ENCODE measurements at regions not wholly inside any gene's neighbourhood (a gene's known extent, or its start where the extent isn't known, plus 50 kb on each side); places are given as distances from the start of the nearest gene placed in this dataset.

DNA sequence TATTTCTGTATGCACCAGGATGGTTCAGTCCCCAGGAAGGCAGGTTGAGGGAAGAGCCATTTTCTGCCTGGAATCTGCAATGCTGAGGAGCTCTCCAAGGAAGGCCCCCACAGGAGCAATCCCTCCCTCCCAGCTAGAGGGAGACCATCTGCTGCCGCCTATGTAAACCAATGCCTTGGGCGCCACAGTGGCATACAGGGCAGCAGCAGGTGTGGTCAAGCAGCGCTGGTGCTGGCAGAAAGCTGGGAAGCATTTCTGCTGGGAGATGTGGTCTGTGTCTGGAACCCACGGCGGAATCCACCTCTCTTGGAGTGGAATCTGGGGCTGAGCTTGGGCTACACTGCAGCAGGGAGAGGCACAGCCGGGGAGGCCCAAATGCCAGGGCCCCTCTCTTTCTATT, 283.3 kb downstream of the RRAGC start:
- H3K9me3 ChIP-seq (ENCODE audit: control insufficient read depth in 3 of 3, low read length in 3 of 3): no peaks in the 10 kb centered on the region
- H3K27me3 ChIP-seq (ENCODE audit: control insufficient read depth in 3 of 3, insufficient read depth in 3 of 3, low read length in 3 of 3): peaks cover 31 to 63% (median 54%) of the 10 kb centered on the region in 3 donors
- H3K4me3 ChIP-seq (ENCODE audit: low read length in 3 of 3): no peak overlapping the region

DNA sequence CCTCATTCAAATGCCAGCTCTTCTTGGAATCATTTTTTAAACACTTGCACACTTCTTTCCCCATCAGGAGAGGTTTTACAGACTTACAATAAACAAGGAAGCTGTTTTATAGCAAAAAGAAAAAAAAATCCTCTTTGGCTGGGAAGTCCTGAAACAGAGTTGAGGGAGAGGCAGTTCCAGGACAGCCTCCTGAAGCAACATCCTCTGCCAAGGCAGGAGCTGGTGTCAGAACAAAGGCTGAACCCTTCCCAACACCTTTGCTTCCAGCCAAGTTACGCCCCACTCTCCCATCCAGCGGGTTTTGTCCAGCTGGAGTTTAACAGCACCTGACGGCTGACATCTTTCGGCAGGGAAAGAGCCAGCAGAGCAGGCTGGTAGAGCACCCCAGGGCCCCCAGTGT, 287.8 kb downstream of the RRAGC start:
- Histone ChIP-seq H3K9ac (ENCODE audit: low read depth in 1 of 3, low read length in 3 of 3) (no peak overlapping the region), H3K27ac (ENCODE audit: low read depth, low read length) (no peak overlapping the region), H3K4me1 (ENCODE audit: control insufficient read depth in 3 of 3, insufficient read depth in 3 of 3, low read length in 3 of 3) (no peaks in the 10 kb centered on the region), H3K9me3 (ENCODE audit: control insufficient read depth in 3 of 3, low read length in 3 of 3) (no peaks in the 10 kb centered on the region), H3K36me3 (ENCODE audit: control insufficient read depth in 3 of 3, insufficient read depth in 3 of 3, low read length in 3 of 3) (no peaks in the 10 kb centered on the region), H3K4me3 (ENCODE audit: low read length in 3 of 3) (no peak overlapping the region), H3K27me3 (ENCODE audit: control insufficient read depth in 3 of 3, insufficient read depth in 3 of 3, low read length in 3 of 3) (peaks cover 14 to 49% (median 33%) of the 10 kb centered on the region in 3 donors)

More for the DNA sequence above, 283.3 kb downstream of the RRAGC start:
- Histone ChIP-seq H3K36me3 (ENCODE audit: control insufficient read depth in 3 of 3, insufficient read depth in 3 of 3, low read length in 3 of 3) (no peaks in the 10 kb centered on the region), H3K9ac (ENCODE audit: low read depth in 1 of 3, low read length in 3 of 3) (no peak overlapping the region), H3K4me1 (ENCODE audit: control insufficient read depth in 3 of 3, insufficient read depth in 3 of 3, low read length in 3 of 3) (no peaks in the 10 kb centered on the region), H3K27ac (ENCODE audit: low read depth, low read length) (no peak overlapping the region)

- Histone ChIP-seq H3K27ac (ENCODE audit: low read depth, low read length) (no peak overlapping the region), H3K9ac (ENCODE audit: low read depth in 1 of 3, low read length in 3 of 3) (no peak overlapping the region), H3K27me3 (ENCODE audit: control insufficient read depth in 3 of 3, insufficient read depth in 3 of 3, low read length in 3 of 3) (peaks cover 11 to 41% (median 26%) of the 10 kb centered on the region in 3 donors), H3K36me3 (ENCODE audit: control insufficient read depth in 3 of 3, insufficient read depth in 3 of 3, low read length in 3 of 3) (no peaks in the 10 kb centered on the region), H3K9me3 (ENCODE audit: control insufficient read depth in 3 of 3, low read length in 3 of 3) (no peaks in the 10 kb centered on the region), H3K4me1 (ENCODE audit: control insufficient read depth in 3 of 3, insufficient read depth in 3 of 3, low read length in 3 of 3) (no peaks in the 10 kb centered on the region), H3K4me3 (ENCODE audit: low read length in 3 of 3) (no peak overlapping the region)
Measured at GRCh38 chr1:38570657-38570975, 289.0 kb downstream of the RRAGC start.

DNA sequence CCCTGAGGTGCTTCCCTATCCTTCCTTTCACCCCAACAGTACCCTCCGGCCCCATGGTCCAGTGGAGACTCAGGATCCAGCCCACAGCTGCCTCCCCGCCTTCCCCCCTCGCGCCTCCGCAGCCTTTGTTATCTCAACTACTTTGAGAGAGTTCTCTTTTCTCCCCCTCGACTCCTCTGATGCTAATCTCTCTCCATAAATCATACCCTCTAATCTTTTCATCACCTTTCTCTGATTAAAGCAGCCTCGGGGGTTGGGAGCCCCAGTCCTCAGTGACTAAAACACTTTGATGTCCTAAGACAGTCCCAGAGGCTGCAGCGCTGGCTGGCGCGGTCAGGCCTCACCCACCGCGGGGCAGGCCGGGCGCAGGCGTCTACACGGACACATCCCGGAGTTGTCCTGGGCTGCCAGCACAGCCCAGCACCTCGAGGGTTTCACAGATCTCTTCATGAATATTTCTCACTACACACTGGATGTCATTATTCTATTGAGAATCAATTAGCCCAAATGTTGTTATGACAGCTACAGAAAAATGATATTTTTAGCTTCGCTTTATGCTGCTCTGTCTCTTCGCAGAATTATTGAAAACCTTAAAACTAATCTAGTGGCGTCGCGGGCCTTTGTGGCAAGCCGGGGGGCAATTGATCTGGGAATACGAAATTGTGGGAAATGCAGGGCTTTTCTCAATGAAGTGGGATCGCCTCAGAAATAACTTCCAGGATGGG, 289.5 kb downstream of the RRAGC start:
- Histone ChIP-seq H3K9me3 (ENCODE audit: control insufficient read depth in 3 of 3, low read length in 3 of 3) (no peaks in the 10 kb centered on the region), H3K4me1 (ENCODE audit: control insufficient read depth in 3 of 3, insufficient read depth in 3 of 3, low read length in 3 of 3) (no peaks in the 10 kb centered on the region), H3K27me3 (ENCODE audit: control insufficient read depth in 3 of 3, insufficient read depth in 3 of 3, low read length in 3 of 3) (peaks cover 14 to 40% (median 30%) of the 10 kb centered on the region in 3 donors), H3K4me3 (ENCODE audit: low read length in 3 of 3) (no peak overlapping the region), H3K9ac (ENCODE audit: low read depth in 1 of 3, low read length in 3 of 3) (no peak overlapping the region), H3K36me3 (ENCODE audit: control insufficient read depth in 3 of 3, insufficient read depth in 3 of 3, low read length in 3 of 3) (no peaks in the 10 kb centered on the region), H3K27ac (ENCODE audit: low read depth, low read length) (no peak overlapping the region)

GRCh38 chr1:38568061-38568857, 291.3 kb downstream of the RRAGC start:
- H3K36me3 ChIP-seq (ENCODE audit: control insufficient read depth in 3 of 3, insufficient read depth in 3 of 3, low read length in 3 of 3): no peaks in the 10 kb centered on the region
- no peaks in the 10 kb centered on the region for H3K9me3 ChIP-seq (ENCODE audit: control insufficient read depth in 3 of 3, low read length in 3 of 3)
- no peaks in the 10 kb centered on the region for H3K4me1 ChIP-seq (ENCODE audit: control insufficient read depth in 3 of 3, insufficient read depth in 3 of 3, low read length in 3 of 3)
- H3K9ac ChIP-seq (ENCODE audit: low read depth in 1 of 3, low read length in 3 of 3): no peak overlapping the region
- H3K27ac ChIP-seq (ENCODE audit: low read depth, low read length): no peak overlapping the region
- peaks cover 20 to 49% (median 37%) of the 10 kb centered on the region in 3 donors for H3K27me3 ChIP-seq (ENCODE audit: control insufficient read depth in 3 of 3, insufficient read depth in 3 of 3, low read length in 3 of 3)
- no peak overlapping the region for H3K4me3 ChIP-seq (ENCODE audit: low read length in 3 of 3)

DNA sequence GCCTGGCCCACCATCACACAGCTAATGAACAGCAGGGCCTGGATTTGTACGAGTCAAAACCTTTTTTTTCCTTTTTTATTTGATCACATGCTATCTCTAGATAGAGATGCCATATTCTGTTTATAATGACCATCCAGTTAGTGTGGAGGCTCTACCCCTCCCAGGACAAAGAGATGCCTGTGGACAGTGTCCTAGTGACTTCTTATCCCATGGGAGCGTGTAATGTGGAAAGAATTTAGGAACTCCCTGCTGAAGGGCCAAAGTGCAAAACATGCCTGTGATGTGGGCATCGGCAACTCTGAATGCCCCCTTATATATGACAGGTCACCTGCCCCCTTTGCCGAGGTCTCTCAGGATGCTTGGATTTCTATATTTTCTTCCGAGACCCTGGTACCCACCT, 292.2 kb downstream of the RRAGC start:
- Histone ChIP-seq H3K9ac (ENCODE audit: low read depth in 1 of 3, low read length in 3 of 3) (no peak overlapping the region), H3K9me3 (ENCODE audit: control insufficient read depth in 3 of 3, low read length in 3 of 3) (no peaks in the 10 kb centered on the region), H3K36me3 (ENCODE audit: control insufficient read depth in 3 of 3, insufficient read depth in 3 of 3, low read length in 3 of 3) (no peaks in the 10 kb centered on the region), H3K27me3 (ENCODE audit: control insufficient read depth in 3 of 3, insufficient read depth in 3 of 3, low read length in 3 of 3) (peaks cover 21 to 49% (median 39%) of the 10 kb centered on the region in 3 donors), H3K4me3 (ENCODE audit: low read length in 3 of 3) (no peak overlapping the region), H3K27ac (ENCODE audit: low read depth, low read length) (no peak overlapping the region), H3K4me1 (ENCODE audit: control insufficient read depth in 3 of 3, insufficient read depth in 3 of 3, low read length in 3 of 3) (no peaks in the 10 kb centered on the region)

DNA sequence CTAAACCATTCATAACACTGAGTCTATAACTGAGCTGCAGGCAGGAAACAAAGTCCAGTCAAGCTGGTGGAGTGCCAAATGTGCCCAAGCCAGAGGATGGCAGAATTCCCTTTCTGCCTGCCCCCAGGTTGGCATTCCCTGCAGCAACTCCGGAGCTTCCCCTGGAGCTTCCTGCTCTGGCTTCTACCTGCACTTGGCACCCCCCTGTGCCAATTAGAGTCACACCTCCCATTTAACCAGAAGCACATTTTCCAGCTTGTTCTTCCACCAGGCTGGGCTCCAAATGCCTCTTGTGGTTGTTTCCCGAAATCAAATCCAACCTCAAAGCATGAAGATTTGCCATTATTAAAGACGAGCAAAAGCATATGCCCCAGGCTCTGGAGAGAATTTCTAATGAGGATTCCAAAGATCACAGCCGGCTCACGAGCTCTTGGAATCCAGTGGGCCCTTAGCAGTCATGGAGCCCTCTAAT, 294.5 kb downstream of the RRAGC start:
- H3K27me3 ChIP-seq (ENCODE audit: control insufficient read depth in 3 of 3, insufficient read depth in 3 of 3, low read length in 3 of 3): peaks cover 26 to 50% (median 49%) of the 10 kb centered on the region in 3 donors

GRCh38 chr1:38563942-38564735, 295.4 kb downstream of the RRAGC start:
- Histone ChIP-seq H3K27ac (ENCODE audit: low read depth, low read length) (no peak overlapping the region), H3K4me1 (ENCODE audit: control insufficient read depth in 3 of 3, insufficient read depth in 3 of 3, low read length in 3 of 3) (peaks cover 0 to 3% (median 2%) of the 10 kb centered on the region in 3 donors), H3K36me3 (ENCODE audit: control insufficient read depth in 3 of 3, insufficient read depth in 3 of 3, low read length in 3 of 3) (no peaks in the 10 kb centered on the region), H3K27me3 (ENCODE audit: control insufficient read depth in 3 of 3, insufficient read depth in 3 of 3, low read length in 3 of 3) (peaks cover 26 to 55% (median 49%) of the 10 kb centered on the region in 3 donors), H3K9me3 (ENCODE audit: control insufficient read depth in 3 of 3, low read length in 3 of 3) (no peaks in the 10 kb centered on the region), H3K9ac (ENCODE audit: low read depth in 1 of 3, low read length in 3 of 3) (no peak overlapping the region), H3K4me3 (ENCODE audit: low read length in 3 of 3) (no peak overlapping the region)

More for the DNA sequence above, 294.5 kb downstream of the RRAGC start:
- Histone ChIP-seq H3K4me3 (ENCODE audit: low read length in 3 of 3) (no peak overlapping the region), H3K9me3 (ENCODE audit: control insufficient read depth in 3 of 3, low read length in 3 of 3) (no peaks in the 10 kb centered on the region), H3K36me3 (ENCODE audit: control insufficient read depth in 3 of 3, insufficient read depth in 3 of 3, low read length in 3 of 3) (no peaks in the 10 kb centered on the region), H3K4me1 (ENCODE audit: control insufficient read depth in 3 of 3, insufficient read depth in 3 of 3, low read length in 3 of 3) (no peaks in the 10 kb centered on the region), H3K9ac (ENCODE audit: low read depth in 1 of 3, low read length in 3 of 3) (no peak overlapping the region), H3K27ac (ENCODE audit: low read depth, low read length) (no peak overlapping the region)

DNA sequence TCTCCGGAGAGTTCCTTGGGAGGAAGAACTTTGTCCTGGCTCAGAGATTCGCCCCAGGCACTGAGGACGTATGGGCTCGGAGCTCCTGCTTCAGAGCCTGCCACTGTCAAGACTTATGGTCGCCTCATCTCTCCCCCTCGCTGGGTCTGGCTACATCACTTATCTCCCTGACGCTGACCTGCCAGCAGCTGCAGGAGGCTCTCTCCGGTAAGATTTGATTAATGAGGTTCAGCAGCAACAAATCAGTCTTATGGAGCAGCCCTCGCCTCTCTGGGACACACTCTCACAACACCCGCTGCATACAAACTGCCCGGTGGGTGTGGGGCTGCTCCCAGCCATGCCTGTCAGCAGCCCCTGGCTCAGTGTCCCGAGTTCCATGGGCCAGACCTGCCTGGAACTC, 297.8 kb downstream of the RRAGC start:
- Histone ChIP-seq H3K4me1 (ENCODE audit: control insufficient read depth in 3 of 3, insufficient read depth in 3 of 3, low read length in 3 of 3) (peaks cover 0 to 3% (median 2%) of the 10 kb centered on the region in 3 donors), H3K9me3 (ENCODE audit: control insufficient read depth in 3 of 3, low read length in 3 of 3) (no peaks in the 10 kb centered on the region), H3K36me3 (ENCODE audit: control insufficient read depth in 3 of 3, insufficient read depth in 3 of 3, low read length in 3 of 3) (no peaks in the 10 kb centered on the region), H3K27me3 (ENCODE audit: control insufficient read depth in 3 of 3, insufficient read depth in 3 of 3, low read length in 3 of 3) (peaks cover 30 to 58% (median 46%) of the 10 kb centered on the region in 3 donors), H3K9ac (ENCODE audit: low read depth in 1 of 3, low read length in 3 of 3) (no peak overlapping the region), H3K4me3 (ENCODE audit: low read length in 3 of 3) (no peak overlapping the region), H3K27ac (ENCODE audit: low read depth, low read length) (no peak overlapping the region)

Data from skeletal muscle tissue (tissue), 3 donors.